ENCODE measurements at regions not wholly inside any gene's neighbourhood (a gene's known extent, or its start where the extent isn't known, plus 50 kb on each side); places are given as distances from the start of the nearest gene placed in this dataset.
"Not testable (repeated sequence)": the region's sequence is repeated elsewhere in the genome, so short reads cannot be mapped to it uniquely, and the experiment has no call there.

DNA sequence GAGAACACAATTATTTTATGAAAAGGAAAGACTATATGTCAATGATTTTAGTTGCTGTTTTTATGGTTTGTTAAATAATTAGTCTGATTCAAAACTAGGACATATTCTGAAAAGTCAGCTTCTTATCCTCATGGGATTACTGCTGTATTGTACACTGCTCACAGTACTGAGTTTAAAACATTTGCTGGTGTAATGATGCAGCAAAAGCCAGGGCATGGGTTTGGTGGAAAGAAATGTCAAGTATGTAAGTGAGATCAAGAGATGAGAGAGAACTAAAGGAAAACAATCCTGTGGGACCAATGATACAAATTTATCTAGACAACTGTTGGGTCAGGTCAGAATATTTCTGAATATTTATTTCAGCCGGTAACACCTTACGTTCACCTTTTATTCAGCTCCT is 210.1 kb upstream of the ARHGEF26 start:
- DNase-seq (ENCODE audit: low spot score) = no peak

DNA sequence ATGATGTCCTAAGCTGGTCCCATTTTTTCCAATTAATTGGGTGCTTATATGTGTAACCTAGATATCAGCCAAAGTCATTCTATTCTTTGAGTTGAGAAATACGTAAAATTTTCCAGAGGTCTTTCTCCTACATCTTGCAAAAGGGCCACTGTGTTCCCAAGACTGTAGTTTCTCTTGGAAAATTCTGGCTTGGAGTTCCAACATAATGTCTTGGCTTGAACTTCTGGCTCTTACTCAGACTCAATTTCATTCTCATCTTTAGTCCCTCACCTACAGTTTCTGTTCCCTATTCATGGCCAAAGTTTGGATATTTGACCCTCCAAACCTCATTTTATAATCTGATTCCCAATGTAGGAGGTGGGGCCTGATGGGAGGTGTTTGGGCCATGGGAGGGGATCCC is 201.4 kb upstream of the ARHGEF26 start:
- no peak for DNase-seq (ENCODE audit: low spot score)

DNA sequence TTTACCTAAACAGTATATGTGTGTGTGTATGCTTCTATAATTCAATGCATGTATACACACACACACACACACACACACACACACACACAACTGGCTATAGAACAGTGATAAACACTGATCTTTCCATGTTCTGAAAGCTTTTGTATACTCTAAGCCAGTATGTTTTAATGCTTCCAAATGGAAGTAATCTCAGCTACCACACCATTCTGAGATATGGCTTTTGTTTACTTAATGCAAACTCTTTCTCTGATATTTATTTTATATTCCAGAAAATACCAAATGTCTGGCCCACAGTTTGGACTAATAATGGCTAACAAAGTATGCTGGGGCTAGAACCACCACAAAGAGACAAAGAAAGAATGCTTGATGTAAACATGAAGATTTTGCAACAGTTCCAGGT is 199.4 kb upstream of the ARHGEF26 start:
- DNase-seq (ENCODE audit: low spot score) = no peak

DNA sequence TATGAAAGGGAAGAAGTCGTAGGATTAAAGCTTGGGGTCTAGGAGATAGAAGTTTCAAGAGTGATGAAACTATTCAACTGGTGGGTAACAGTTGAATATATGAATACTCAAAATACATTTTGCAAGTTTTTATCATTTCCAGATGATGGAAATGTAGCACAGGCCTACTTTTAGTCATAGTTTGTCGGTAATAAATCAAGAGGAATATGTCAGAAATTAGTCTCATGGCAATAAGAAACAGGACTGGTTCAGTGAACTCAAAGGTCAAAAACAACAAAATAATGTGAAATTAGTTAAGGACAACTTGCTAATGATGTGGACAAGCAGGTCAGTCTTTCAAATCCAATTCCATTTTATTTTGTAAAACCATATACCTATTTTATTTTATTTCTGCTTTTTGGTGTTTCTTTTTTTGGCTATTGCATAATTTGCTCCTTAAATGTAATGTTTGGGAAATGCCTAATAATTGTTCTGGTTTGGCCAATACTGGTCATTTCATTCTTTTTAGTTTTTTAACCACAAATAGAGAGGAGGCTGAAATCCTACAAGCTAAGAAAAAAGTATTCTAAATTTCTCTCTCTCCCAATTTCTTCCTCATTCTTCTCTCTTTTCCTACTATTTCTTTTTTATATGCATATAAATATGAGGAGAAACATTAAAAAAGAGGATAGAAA is 195.2 kb upstream of the ARHGEF26 start:
- DNase-seq (ENCODE audit: low spot score) = no peak

DNA sequence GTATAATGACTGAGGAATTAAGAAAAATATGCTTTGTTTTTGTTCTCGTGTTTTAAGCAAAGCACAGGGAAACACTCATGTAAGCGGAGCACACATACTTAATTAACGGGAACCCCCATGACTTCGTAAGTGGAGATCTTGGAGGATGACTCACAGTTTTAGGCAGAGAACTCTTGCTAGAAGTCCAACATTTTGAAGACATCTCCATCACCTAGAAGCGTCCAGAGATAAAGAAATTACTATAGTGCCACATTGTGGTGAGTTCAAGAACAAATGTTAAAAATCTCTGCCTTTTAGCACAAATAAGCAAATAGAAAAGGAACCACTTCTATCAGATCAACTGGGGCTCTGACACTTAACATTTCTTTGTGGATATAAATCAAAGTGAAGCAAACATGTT is 194.1 kb upstream of the ARHGEF26 start:
- no peak for DNase-seq (ENCODE audit: low spot score)

DNA sequence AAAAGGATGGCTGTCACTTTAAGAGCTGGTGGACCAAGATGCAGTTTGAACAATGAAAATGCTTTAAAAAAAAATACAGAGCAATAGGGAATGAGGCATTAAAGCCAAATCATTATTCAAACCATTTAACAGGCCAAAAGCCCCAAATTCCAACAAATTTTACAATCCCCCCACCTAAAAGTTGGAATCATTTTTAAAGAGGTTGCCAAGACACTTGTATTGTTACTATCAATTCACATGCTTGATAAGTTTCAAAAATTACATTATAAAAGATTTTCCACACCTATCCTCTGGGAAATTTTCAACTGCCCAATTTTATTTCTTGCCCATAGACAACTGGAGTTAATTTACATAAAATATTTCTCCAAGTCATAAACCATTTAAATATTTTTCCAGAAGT is 192.3 kb upstream of the ARHGEF26 start:
- no peak for DNase-seq (ENCODE audit: low spot score)

DNA sequence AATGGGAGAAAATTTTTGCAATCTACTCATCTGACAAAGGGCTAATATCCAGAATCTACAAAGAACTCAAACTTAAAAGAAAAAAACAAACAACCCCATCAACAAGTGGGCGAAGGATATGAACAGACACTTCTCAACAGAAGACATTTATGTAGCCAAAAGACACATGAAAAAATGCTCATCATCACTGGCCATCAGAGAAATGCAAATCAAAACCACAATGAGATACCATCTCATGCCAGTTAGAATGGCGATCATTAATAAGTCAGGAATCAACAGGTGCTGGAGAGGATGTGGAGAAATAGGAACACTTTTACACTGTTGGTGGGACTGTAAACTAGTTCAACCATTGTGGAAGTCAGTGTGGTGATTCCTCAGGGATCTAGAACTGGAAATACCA is 187.7 kb upstream of the ARHGEF26 start:
- not testable (repeated sequence) for DNase-seq (ENCODE audit: low spot score)

DNA sequence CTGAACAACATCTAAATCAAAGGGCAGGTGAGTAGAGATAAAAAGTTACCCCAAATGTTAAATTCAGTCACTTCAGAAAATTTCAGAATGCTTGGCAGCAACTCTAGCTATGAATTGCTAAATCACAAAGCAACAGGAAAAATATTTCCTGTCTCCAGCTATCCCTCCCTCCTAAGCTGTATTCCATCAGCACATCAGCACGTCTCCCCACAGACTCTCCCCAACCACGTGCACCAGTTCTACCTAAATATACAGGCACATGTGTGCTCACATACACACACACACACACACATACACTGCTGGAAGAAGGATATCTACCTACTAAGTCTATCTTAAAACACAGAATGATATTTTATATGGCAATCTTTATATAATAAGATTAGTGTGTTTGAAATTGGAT is 177.1 kb upstream of the ARHGEF26 start:
- no peak for DNase-seq (ENCODE audit: low spot score)

DNA sequence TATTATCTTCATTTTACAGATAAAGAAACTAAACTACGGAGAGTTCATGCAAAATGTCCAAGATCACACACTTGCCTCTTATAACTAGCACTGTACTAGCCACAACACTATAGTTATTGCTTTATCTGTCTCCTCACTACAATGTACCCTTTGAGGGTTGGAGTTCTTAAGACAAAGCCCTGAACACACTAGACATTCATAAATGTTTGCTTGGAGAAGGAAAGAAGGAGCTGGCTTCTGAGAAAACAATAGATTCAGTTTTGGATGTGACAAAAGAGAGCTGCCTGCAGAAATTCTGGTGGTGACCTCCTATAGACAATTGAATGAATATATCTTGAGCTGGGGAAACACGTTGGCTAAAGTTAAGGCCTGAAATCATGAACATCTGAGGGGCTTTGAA is 169.9 kb upstream of the ARHGEF26 start:
- no peak for DNase-seq (ENCODE audit: low spot score)

DNA sequence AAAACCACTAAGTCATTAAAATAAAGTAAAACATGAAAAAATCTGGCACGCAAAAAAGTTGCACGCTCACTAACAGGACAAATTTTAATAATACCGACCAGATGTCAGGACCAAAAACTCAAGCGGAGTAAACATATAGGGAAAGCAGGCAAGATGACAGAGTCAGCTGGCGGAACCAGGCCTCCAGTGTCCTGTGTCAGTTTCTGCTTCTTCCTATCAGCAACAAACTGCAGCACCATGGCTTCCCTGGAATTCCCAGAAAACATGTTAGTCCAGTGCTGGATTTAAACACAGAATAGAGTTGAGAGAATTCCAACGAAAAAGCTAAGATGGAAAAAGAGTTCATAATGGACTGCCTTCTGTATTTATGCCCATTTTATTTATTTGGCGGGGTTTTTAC is 169.1 kb upstream of the ARHGEF26 start:
- no peak for DNase-seq (ENCODE audit: low spot score)

DNA sequence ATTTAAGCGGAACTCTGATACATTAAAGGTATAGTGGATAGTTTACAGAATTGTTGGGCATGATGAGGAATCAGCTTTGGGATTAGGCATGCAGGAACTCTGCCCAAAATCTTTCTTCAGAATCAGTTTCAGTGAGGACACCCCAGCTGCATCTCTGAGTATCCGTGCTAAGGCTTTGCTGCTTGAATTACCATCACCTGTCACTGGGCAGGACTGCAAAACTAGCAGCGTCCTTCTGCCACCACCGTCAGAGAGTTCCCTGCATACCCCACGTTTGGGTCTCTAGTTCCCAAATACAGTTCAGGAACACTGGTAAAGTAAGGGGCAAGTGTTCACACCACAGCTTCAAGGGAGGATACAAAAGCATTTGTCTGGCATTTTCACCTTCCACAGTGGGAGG is 164.6 kb upstream of the ARHGEF26 start:
- DNase-seq (ENCODE audit: low spot score) = no peak

DNA sequence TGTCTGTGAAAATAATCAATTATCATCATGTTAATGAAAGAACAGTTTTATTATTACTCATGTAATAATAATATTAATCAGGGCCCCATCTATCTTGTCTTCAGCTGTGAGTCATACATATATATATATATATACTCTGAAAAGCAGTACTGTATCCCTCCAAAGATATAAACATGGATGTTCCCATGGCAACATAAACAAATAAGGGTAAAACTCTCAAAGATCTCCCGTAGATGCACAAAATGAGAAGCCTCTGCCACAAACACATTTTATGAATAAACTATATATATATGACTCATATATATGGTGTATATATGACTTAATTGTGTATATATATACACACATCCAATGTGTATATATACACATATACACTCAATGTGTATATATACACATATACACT is 163.8 kb upstream of the ARHGEF26 start:
- DNase-seq (ENCODE audit: low spot score) = no peak

DNA sequence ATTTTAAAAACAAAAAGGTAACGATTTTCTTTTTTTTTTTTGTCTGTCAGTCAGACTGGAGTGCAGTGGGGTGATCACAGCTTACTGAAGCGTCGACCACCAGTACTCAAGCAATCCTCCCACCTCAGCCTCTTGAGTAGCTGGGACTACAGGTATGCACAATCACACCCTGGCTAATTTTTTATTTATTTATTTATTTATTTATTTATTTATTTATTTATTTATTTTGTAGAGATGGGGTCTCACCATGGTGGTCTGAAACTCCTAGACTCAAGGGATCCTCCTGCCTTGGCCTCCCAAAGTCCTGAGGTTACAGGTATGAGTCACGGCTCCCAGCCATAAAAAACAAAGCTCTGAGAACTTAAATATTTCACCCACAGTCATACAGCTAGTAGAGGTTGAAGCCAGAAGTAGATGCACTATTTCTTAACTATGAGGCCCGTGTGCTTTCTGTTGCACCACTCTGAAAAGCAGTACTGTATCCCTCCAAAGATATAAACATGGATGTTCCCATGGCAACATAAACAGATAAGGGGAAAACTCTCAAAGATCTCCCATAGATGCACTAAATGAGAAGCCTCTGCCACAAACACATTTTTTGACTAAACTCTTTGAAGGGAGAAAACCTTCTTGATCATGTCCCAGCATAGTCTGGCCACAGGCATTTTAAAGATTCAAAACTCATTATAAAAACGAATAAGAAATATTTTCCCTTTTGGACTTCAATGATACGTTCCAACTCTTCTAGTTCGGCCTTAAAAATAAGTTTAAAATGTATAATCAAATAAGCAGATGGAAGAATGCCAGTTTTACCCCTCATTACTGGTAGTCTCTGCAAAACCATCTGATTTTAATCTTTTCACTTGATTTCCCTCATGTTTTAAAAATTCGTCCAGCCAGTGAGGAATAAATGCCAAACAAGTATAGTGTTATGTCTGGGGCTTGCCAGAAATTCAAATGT is 162.3 kb upstream of the ARHGEF26 start:
- no peak for DNase-seq (ENCODE audit: low spot score)

DNA sequence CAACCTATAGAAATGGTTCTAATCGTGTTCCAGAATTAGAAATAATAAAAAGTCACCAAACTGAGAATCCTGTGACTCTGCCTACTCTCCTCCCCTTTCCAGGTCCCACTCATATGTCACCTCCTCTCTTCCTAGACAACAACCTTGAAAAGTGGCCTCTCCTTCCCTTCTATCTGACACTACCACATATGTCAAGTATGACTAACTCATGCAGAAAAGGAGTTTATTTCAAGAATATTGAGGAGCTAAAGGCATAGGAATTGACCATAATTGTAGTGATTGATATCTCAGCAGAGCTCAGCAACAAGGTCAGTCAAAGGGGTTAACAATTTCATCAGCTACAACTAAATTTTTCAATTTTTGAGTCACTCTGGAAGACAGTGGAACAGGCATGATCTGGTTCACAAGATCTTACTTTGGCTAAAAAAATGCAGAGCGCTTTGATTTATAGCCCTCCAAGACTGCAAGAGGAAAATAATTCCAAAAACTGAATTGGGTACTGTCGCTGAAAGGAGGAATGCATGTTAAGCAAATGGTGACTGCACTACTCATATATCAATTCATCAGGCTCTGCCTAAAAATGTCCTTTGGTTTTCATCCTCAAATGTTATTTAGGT is 160.6 kb upstream of the ARHGEF26 start:
- no peak for DNase-seq (ENCODE audit: low spot score)

DNA sequence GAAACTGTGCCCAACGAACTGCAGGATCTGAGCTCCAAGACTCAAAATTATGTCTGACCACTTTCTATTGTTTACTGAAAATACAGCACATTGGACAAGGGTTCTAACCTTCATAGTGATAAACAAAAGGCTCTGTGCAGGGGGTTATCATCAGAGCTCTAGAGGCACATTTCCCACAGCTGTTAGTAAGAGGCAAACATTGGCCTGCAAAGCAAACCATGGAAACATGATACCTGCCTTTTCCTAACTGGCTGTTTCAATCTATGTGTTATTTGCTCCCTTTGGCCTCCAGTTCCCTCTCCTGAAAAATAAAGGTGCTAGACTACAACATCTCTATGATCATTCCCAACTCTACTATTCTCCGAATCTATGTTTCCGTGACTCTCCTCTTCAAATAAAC is 159.7 kb upstream of the ARHGEF26 start:
- DNase-seq (ENCODE audit: low spot score) = no peak

DNA sequence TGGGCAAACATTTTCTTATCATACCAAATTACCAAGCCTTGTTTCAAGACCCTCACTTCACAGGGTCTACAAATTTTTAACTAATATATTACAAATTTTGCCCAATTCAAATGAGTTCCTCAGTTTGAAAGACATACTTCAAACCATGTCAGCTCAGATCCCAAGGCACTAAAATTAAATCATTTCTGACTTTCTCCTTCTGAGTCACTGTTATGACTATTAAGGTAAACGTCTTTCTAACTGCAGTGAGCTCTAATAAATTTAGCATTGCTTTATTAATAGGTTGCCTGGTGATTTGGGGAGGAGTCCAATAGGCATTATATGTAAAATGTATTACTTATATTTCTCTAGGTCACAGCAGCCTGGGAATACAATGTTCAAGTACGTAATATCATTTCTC is 158.2 kb upstream of the ARHGEF26 start:
- DNase-seq (ENCODE audit: low spot score) = no peak

DNA sequence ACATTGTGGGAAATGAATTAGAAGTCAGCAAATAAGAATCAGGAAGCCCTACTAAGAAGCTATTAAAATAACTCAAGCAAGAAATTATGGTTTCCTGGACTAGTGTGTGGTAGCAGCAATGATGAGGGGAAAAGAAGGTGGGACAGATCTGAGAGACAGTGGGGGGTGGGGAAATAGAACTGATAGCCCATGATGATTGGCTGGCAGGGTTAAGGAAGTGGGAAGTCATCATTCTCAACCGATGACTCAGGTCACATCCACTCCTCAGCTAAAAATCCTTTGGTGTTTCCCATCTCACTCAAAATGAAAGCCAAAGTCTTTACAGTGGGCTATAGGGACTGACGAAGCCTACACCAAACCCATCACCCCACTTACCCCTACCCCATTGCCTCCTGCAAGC is 153.9 kb upstream of the ARHGEF26 start:
- no peak for DNase-seq (ENCODE audit: low spot score)

DNA sequence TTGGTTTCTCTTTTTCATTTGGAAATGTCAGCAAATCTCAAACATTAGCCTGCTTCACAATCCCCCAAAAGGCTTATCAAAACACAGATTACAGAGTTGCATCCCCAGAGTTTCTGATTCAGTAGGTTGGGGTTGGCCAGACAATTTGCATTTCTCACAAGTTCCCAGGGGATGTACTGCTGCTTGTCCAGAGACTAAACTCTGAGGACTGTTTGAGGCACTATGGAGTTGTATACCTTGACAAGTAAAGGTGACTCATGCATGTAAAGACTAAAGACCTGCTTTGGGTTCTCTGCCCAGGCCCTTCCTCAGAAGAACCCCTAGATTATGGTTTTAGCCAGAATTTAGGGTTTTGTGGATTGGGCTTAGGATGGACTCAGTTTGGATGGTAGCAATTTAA is 151.1 kb upstream of the ARHGEF26 start:
- DNase-seq (ENCODE audit: low spot score) = no peak

DNA sequence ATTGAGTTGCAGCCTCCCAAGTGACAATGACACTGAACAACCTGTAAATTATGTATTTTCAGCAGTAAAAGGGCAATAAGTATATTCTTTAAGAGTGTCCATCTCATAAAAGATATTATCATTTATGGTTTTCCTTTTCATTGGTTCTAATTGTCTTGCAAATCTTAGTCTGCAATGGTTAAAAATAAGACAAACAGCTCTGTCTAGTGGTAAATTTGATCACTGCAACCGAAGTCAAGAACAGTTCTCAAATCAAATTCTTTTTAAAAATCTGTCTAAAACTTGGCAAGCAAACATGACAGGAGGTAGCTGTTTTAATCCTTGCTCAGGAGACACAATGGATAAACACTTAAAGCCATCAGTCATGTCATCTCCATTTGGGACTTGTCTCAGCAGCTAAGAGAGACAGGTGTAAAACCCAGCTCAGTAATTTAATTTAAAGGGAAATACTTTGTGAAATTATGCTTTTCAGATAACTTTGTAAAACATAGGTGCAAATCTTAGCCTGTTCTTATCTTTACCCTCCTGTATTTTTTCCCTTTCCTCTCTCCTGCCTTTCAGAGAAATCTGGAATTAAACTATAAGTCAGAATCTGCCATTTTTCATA is 150.3 kb upstream of the ARHGEF26 start:
- no peak for DNase-seq (ENCODE audit: low spot score)

DNA sequence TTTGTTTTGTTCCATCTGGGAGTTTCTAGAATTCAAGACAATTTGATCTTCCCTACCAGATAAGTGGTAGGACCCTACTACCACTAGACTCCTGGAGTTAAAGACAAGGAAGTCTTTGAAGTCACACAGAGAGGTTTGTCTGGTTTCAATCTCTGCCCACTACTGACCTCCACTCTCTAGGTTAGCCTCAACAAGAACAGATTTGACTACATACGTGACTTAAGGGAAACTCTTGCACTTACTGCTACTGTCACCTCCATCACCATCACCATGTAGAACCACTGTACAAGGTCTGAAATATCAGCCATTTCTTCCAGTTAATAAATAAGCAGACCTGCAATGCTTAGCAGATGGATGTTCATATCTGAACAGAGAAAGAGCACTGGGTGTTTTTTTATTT is 148.3 kb upstream of the ARHGEF26 start:
- no peak for DNase-seq (ENCODE audit: low spot score)

DNA sequence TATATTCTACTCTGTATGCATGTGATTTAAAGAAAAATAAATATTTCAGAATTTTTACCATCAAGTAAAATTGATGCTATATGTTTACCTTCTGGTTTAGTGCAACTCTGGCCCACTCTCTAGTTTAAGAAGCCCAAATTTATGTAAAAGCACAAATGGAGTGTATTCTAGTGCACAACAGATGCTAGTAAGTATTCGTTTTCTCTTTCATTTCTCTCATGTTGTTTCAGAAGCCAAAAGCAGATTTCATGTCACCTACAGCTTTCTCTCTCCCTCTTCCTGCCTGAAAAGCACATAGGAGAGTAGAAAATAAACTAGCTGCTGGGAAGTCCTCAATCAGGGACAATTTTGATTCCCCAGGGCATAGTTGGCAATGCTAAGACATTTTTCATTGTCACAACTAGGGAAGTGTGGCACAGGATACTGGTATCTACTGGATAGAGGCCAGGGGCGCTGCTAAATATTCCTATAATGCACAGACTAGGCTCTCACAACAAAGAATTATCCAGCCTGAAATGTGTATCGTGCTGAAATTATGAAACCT is 147.4 kb upstream of the ARHGEF26 start:
- DNase-seq (ENCODE audit: low spot score) = no peak

DNA sequence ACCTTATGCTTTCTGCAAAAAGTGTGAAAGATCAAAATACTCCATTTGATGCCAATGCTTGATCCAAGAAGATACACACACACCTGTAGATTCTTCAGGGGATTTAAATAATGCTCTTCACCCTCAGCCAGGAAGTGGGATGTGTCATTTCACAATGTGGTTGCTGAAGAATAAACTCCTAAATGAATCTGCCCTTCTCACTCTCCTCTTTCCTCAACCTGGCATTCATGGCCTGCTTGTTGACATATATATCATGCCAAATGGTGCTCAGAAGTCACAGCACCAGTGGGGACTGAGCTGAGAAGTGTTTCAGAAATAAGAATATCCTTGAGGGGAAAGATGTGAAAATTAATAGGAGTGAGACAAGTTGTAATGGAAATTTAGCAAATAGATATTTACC is 146.6 kb upstream of the ARHGEF26 start:
- no peak for DNase-seq (ENCODE audit: low spot score)
